ENCODE measurements at regions not wholly inside any gene's neighbourhood (a gene's known extent, or its start where the extent isn't known, plus 50 kb on each side); places are given as distances from the start of the nearest gene placed in this dataset.
"Not testable (repeated sequence)": the region's sequence is repeated elsewhere in the genome, so short reads cannot be mapped to it uniquely, and the experiment has no call there.

DNA sequence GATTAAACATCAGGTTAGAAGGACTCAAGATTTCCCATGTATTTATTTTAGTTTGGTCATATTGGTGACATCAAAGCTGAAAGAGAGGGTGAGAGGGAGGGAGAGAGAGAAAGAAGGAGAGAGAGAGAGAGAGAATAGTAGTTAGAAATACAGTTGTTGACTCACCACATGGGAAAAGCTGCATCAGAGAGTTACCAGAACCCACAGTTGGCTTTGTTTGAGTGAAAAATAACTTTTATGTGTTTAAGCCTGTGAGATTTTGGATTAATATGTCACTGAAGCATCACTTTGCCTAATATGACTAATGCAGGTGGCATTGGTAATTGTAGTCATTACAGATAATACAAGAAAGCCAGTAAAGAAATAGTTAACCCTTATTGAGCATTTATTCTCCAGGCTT, 303.9 kb downstream of the REEP3 start:
- H3K27ac ChIP-seq (ENCODE audit: low read length) = no peak overlapping the region
- no peak overlapping the region for H3K4me3 ChIP-seq (ENCODE audit: low read length in 2 of 2)
- no peaks in the 10 kb centered on the region for H3K36me3 ChIP-seq (ENCODE audit: control insufficient read depth in 2 of 2, insufficient read depth in 2 of 2, low read length in 2 of 2)
- no peak overlapping the region for H3K9ac ChIP-seq (ENCODE audit: low read length in 2 of 2)
- peaks cover 0 to 4% of the 10 kb centered on the region in 2 donors for H3K27me3 ChIP-seq (ENCODE audit: control insufficient read depth in 1 of 2, insufficient read depth in 2 of 2, low read length in 2 of 2)
- no peaks in the 10 kb centered on the region for H3K4me1 ChIP-seq (ENCODE audit: control insufficient read depth, insufficient read depth, low read length)
- peaks cover 0 to 4% of the 10 kb centered on the region in 2 donors for H3K9me3 ChIP-seq (ENCODE audit: control insufficient read depth in 2 of 2, low read length in 2 of 2)

DNA sequence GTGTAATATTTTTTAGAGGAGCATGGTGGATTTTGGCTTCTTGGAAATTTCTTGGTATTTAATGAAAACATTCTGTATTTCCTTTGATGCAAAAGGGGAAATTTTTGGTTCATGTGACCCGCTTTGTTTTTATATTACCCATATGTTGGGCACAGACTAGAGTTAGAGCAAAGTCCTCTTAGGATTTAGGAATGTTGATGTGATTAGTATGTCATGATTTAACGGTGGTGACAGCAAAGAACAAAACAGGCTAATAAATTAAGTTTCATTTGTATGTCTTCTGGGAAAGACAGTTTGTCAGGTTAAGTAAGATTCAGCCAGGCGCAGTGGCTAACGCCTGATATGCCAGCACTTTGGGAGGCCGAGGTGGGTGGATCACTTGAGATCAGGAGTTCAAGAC, 304.6 kb downstream of the REEP3 start:
- Histone ChIP-seq H3K4me3 (ENCODE audit: low read length in 2 of 2) (no peak overlapping the region), H3K4me1 (ENCODE audit: control insufficient read depth, insufficient read depth, low read length) (no peaks in the 10 kb centered on the region), H3K9ac (ENCODE audit: low read length in 2 of 2) (no peak overlapping the region), H3K27ac (ENCODE audit: low read length) (no peak overlapping the region), H3K9me3 (ENCODE audit: control insufficient read depth in 2 of 2, low read length in 2 of 2) (peaks cover 0 to 4% of the 10 kb centered on the region in 2 donors), H3K27me3 (ENCODE audit: control insufficient read depth in 1 of 2, insufficient read depth in 2 of 2, low read length in 2 of 2) (peaks cover 0 to 4% of the 10 kb centered on the region in 2 donors), H3K36me3 (ENCODE audit: control insufficient read depth in 2 of 2, insufficient read depth in 2 of 2, low read length in 2 of 2) (no peaks in the 10 kb centered on the region)

GRCh38 chr10:63827018-63827417, 305.8 kb downstream of the REEP3 start:
- not testable (repeated sequence) for H3K4me1 ChIP-seq (ENCODE audit: control insufficient read depth, insufficient read depth, low read length); H3K27me3 ChIP-seq (ENCODE audit: control insufficient read depth in 1 of 2, insufficient read depth in 2 of 2, low read length in 2 of 2); H3K4me3 ChIP-seq (ENCODE audit: low read length in 2 of 2); H3K27ac ChIP-seq (ENCODE audit: low read length); H3K9me3 ChIP-seq (ENCODE audit: control insufficient read depth in 2 of 2, low read length in 2 of 2); H3K9ac ChIP-seq (ENCODE audit: low read length in 2 of 2); H3K36me3 ChIP-seq (ENCODE audit: control insufficient read depth in 2 of 2, insufficient read depth in 2 of 2, low read length in 2 of 2)

- Histone ChIP-seq H3K4me1 (ENCODE audit: control insufficient read depth, insufficient read depth, low read length) (no peaks in the 10 kb centered on the region), H3K4me3 (ENCODE audit: low read length in 2 of 2) (no peak overlapping the region), H3K36me3 (ENCODE audit: control insufficient read depth in 2 of 2, insufficient read depth in 2 of 2, low read length in 2 of 2) (no peaks in the 10 kb centered on the region), H3K9me3 (ENCODE audit: control insufficient read depth in 2 of 2, low read length in 2 of 2) (no peaks in the 10 kb centered on the region), H3K27ac (ENCODE audit: low read length) (no peak overlapping the region), H3K27me3 (ENCODE audit: control insufficient read depth in 1 of 2, insufficient read depth in 2 of 2, low read length in 2 of 2) (peaks cover 0 to 4% of the 10 kb centered on the region in 2 donors), H3K9ac (ENCODE audit: low read length in 2 of 2) (no peak overlapping the region)
These were observed 307.8 kb downstream of the REEP3 start for GRCh38 chr10:63829020-63829419.

- Histone ChIP-seq H3K27ac (ENCODE audit: low read length) (no peak overlapping the region), H3K9me3 (ENCODE audit: control insufficient read depth in 2 of 2, low read length in 2 of 2) (no peaks in the 10 kb centered on the region), H3K27me3 (ENCODE audit: control insufficient read depth in 1 of 2, insufficient read depth in 2 of 2, low read length in 2 of 2) (peaks cover 0 to 4% of the 10 kb centered on the region in 2 donors), H3K36me3 (ENCODE audit: control insufficient read depth in 2 of 2, insufficient read depth in 2 of 2, low read length in 2 of 2) (no peaks in the 10 kb centered on the region), H3K4me3 (ENCODE audit: low read length in 2 of 2) (no peak overlapping the region), H3K9ac (ENCODE audit: low read length in 2 of 2) (no peak overlapping the region), H3K4me1 (ENCODE audit: control insufficient read depth, insufficient read depth, low read length) (no peaks in the 10 kb centered on the region)
These were observed 308.5 kb downstream of the REEP3 start for GRCh38 chr10:63829573-63830149.

DNA sequence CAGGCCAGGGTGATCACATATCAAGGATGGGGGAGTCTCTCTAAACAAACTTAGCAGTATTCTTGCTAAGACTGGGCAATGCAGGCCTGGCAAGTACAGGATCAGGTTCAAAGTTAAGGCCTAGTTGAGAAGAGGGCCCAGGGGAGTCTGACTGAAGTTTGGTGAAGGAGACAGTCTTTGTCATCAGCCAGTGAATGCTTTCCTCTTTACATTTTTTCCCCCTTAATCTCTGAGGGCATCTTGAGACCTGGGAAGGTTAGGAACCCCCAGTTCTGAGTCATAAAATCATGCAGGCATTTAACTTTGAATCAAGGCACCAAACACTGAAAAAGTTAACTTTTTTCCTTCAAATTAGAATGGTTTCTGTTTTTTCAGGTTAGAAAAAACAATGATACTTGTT, 311.5 kb downstream of the REEP3 start:
- no peak overlapping the region for H3K9ac ChIP-seq (ENCODE audit: low read length in 2 of 2)
- H3K27me3 ChIP-seq (ENCODE audit: control insufficient read depth in 1 of 2, insufficient read depth in 2 of 2, low read length in 2 of 2) = peaks cover 0 to 4% of the 10 kb centered on the region in 2 donors
- H3K4me1 ChIP-seq (ENCODE audit: control insufficient read depth, insufficient read depth, low read length) = no peaks in the 10 kb centered on the region
- H3K27ac ChIP-seq (ENCODE audit: low read length) = no peak overlapping the region
- H3K4me3 ChIP-seq (ENCODE audit: low read length in 2 of 2) = no peak overlapping the region
- no peaks in the 10 kb centered on the region for H3K9me3 ChIP-seq (ENCODE audit: control insufficient read depth in 2 of 2, low read length in 2 of 2)
- H3K36me3 ChIP-seq (ENCODE audit: control insufficient read depth in 2 of 2, insufficient read depth in 2 of 2, low read length in 2 of 2) = no peaks in the 10 kb centered on the region

- no peaks in the 10 kb centered on the region for H3K9me3 ChIP-seq (ENCODE audit: control insufficient read depth in 2 of 2, low read length in 2 of 2)
- no peaks in the 10 kb centered on the region for H3K36me3 ChIP-seq (ENCODE audit: control insufficient read depth in 2 of 2, insufficient read depth in 2 of 2, low read length in 2 of 2)
- no peaks in the 10 kb centered on the region for H3K4me1 ChIP-seq (ENCODE audit: control insufficient read depth, insufficient read depth, low read length)
- no peak overlapping the region for H3K9ac ChIP-seq (ENCODE audit: low read length in 2 of 2)
- H3K27ac ChIP-seq (ENCODE audit: low read length) = no peak overlapping the region
- no peak overlapping the region for H3K4me3 ChIP-seq (ENCODE audit: low read length in 2 of 2)
- peaks cover 0 to 4% of the 10 kb centered on the region in 2 donors for H3K27me3 ChIP-seq (ENCODE audit: control insufficient read depth in 1 of 2, insufficient read depth in 2 of 2, low read length in 2 of 2)
These were observed 312.3 kb downstream of the REEP3 start for GRCh38 chr10:63833411-63834060.

- Histone ChIP-seq H3K9ac (ENCODE audit: low read length in 2 of 2) (no peak overlapping the region), H3K27ac (ENCODE audit: low read length) (no peak overlapping the region), H3K36me3 (ENCODE audit: control insufficient read depth in 2 of 2, insufficient read depth in 2 of 2, low read length in 2 of 2) (no peaks in the 10 kb centered on the region), H3K27me3 (ENCODE audit: control insufficient read depth in 1 of 2, insufficient read depth in 2 of 2, low read length in 2 of 2) (peaks cover 0 to 2% of the 10 kb centered on the region in 2 donors), H3K4me3 (ENCODE audit: low read length in 2 of 2) (no peak overlapping the region), H3K9me3 (ENCODE audit: control insufficient read depth in 2 of 2, low read length in 2 of 2) (no peaks in the 10 kb centered on the region), H3K4me1 (ENCODE audit: control insufficient read depth, insufficient read depth, low read length) (no peaks in the 10 kb centered on the region)
These were observed 315.7 kb downstream of the REEP3 start for GRCh38 chr10:63836666-63837442.

GRCh38 chr10:63841761-63842160, 320.6 kb downstream of the REEP3 start:
- Histone ChIP-seq H3K4me1 (ENCODE audit: control insufficient read depth, insufficient read depth, low read length) (no peaks in the 10 kb centered on the region), H3K4me3 (ENCODE audit: low read length in 2 of 2) (no peak overlapping the region), H3K36me3 (ENCODE audit: control insufficient read depth in 2 of 2, insufficient read depth in 2 of 2, low read length in 2 of 2) (no peaks in the 10 kb centered on the region), H3K27me3 (ENCODE audit: control insufficient read depth in 1 of 2, insufficient read depth in 2 of 2, low read length in 2 of 2) (peaks cover 0 to 2% of the 10 kb centered on the region in 2 donors), H3K27ac (ENCODE audit: low read length) (no peak overlapping the region), H3K9me3 (ENCODE audit: control insufficient read depth in 2 of 2, low read length in 2 of 2) (no peaks in the 10 kb centered on the region), H3K9ac (ENCODE audit: low read length in 2 of 2) (no peak overlapping the region)

- Histone ChIP-seq H3K9me3 (ENCODE audit: control insufficient read depth in 2 of 2, low read length in 2 of 2) (no peaks in the 10 kb centered on the region), H3K27me3 (ENCODE audit: control insufficient read depth in 1 of 2, insufficient read depth in 2 of 2, low read length in 2 of 2) (peaks cover 0 to 2% of the 10 kb centered on the region in 2 donors), H3K4me3 (ENCODE audit: low read length in 2 of 2) (no peak overlapping the region), H3K36me3 (ENCODE audit: control insufficient read depth in 2 of 2, insufficient read depth in 2 of 2, low read length in 2 of 2) (no peaks in the 10 kb centered on the region), H3K9ac (ENCODE audit: low read length in 2 of 2) (no peak overlapping the region), H3K4me1 (ENCODE audit: control insufficient read depth, insufficient read depth, low read length) (no peaks in the 10 kb centered on the region), H3K27ac (ENCODE audit: low read length) (no peak overlapping the region)
These were observed 321.9 kb downstream of the REEP3 start for GRCh38 chr10:63843107-63843506.

DNA sequence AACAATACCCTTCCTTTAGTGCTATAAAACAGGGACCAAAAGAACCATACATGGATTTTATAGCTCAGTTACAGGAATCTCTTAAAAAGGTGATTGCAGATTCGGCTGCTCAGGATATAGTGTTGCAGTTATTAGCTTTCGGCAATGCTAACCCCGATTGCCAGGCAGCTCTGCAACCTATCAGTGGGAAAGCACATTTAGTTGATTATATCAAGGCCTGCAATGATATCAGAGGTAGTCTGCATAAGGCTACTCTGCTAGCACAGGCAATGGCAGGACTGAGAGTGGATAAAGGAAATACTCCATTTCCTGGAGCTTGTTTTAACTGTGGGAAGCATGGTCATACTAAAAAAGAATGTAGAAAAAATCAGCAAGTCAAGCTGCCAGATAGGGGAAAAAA, 327.7 kb downstream of the REEP3 start:
- not testable (repeated sequence) for H3K4me1 ChIP-seq (ENCODE audit: control insufficient read depth, insufficient read depth, low read length); H3K27ac ChIP-seq (ENCODE audit: low read length); H3K4me3 ChIP-seq (ENCODE audit: low read length in 2 of 2); H3K27me3 ChIP-seq (ENCODE audit: control insufficient read depth in 1 of 2, insufficient read depth in 2 of 2, low read length in 2 of 2); H3K9me3 ChIP-seq (ENCODE audit: control insufficient read depth in 2 of 2, low read length in 2 of 2); H3K9ac ChIP-seq (ENCODE audit: low read length in 2 of 2); H3K36me3 ChIP-seq (ENCODE audit: control insufficient read depth in 2 of 2, insufficient read depth in 2 of 2, low read length in 2 of 2)

Measured in stomach smooth muscle (tissue), 2 donors.